ENCODE measurements at regions not wholly inside any gene's neighbourhood (a gene's known extent, or its start where the extent isn't known, plus 50 kb on each side); places are given as distances from the start of the nearest gene placed in this dataset.

DNA sequence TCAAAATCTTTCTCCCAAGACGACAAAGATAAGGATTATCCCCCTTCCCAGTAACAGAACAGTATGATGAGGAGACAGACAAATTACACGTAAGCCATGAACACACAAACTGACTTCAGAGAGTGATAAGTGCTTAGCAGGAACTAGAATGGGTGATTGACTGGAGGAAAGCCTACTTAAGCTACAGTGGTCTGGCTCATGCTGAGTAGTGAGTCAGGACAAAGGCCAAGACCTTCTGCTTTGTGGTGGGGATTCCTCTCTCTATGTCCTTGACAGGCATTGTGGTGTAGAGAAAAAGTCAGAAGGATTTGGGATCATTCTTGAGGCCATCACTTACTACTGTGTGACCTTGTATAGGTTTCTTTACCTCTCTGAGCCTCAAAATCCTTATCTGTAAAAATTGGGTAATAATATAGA, 381.9 kb upstream of the CCL2 start:
- no peak overlapping the region for H3K9ac ChIP-seq (ENCODE audit: low read depth in 1 of 2, low read length in 2 of 2)
- H3K27ac ChIP-seq (ENCODE audit: low read depth in 1 of 2, low read length in 2 of 2), result no peak overlapping the region
- TF ChIP-seq RAD21 (IDR thresholded peaks at IDR 0.05) (no peak), NR2F2 (IDR thresholded peaks at IDR 0.05) (no peak), SP1 (IDR thresholded peaks at IDR 0.05) (no peak), EGR1 (IDR thresholded peaks at IDR 0.05; ENCODE audit: low read depth in 2 of 2) (no peak), GABPA (IDR thresholded peaks at IDR 0.05 in 1 of 2, conservative IDR thresholded peaks at IDR 0.05 in 1 of 2) (no peak)
- TF ChIP-seq, protein P1, sequence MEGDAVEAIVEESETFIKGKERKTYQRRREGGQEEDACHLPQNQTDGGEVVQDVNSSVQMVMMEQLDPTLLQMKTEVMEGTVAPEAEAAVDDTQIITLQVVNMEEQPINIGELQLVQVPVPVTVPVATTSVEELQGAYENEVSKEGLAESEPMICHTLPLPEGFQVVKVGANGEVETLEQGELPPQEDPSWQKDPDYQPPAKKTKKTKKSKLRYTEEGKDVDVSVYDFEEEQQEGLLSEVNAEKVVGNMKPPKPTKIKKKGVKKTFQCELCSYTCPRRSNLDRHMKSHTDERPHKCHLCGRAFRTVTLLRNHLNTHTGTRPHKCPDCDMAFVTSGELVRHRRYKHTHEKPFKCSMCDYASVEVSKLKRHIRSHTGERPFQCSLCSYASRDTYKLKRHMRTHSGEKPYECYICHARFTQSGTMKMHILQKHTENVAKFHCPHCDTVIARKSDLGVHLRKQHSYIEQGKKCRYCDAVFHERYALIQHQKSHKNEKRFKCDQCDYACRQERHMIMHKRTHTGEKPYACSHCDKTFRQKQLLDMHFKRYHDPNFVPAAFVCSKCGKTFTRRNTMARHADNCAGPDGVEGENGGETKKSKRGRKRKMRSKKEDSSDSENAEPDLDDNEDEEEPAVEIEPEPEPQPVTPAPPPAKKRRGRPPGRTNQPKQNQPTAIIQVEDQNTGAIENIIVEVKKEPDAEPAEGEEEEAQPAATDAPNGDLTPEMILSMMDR (IDR thresholded peaks at IDR 0.05; ENCODE audit: low read depth, low read length, missing input control), result no peak
- no peaks in the 10 kb centered on the region for H3K9me3 ChIP-seq (ENCODE audit: control insufficient read depth in 4 of 4, low read length in 3 of 4)
- H3K4me3 ChIP-seq (ENCODE audit: low read depth in 1 of 3, low read length in 3 of 3), result no peak overlapping the region
- H3K4me1 ChIP-seq (ENCODE audit: control insufficient read depth in 4 of 4, insufficient read depth in 4 of 4, low read length in 3 of 4), result no peaks in the 10 kb centered on the region
- peaks cover 0 to 14% (median 2%) of the 10 kb centered on the region in 4 donors for H3K27me3 ChIP-seq (ENCODE audit: control insufficient read depth in 4 of 4, insufficient read depth in 4 of 4, low read length in 3 of 4)
- no peaks in the 10 kb centered on the region for H3K36me3 ChIP-seq (ENCODE audit: control insufficient read depth in 4 of 4, insufficient read depth in 3 of 4, low read depth in 1 of 4, low read length in 3 of 4)
- DNase-seq (ENCODE audit: low spot score), result no peak
- 58% methylated on average over 2 of the region's 2 CpGs for WGBS

DNA sequence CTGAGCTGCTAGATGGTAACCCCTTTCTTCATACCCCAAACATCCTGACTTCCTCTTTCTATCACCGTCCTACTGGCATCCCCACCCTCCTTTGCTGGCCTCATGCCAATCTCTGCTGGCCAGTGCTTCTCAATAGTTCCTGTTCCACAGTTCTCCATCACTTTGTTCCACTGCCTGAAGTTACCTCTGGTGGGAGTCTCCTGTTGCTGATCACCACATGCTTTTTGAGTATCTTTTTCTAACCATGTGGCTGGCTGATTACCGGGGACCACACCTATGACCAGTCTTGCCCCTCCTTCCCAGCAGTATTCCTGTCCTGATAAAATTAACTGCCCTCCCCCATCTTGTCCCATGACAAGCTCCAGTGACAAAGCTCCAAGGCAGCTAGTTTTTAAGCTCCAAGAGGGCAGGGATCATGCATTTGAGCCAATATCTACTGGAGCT, 380.4 kb upstream of the CCL2 start:
- Histone ChIP-seq H3K4me3 (ENCODE audit: low read depth in 1 of 3, low read length in 3 of 3) (no peak overlapping the region), H3K27ac (ENCODE audit: low read depth in 1 of 2, low read length in 2 of 2) (no peak overlapping the region), H3K27me3 (ENCODE audit: control insufficient read depth in 4 of 4, insufficient read depth in 4 of 4, low read length in 3 of 4) (peaks cover 0 to 14% (median 2%) of the 10 kb centered on the region in 4 donors), H3K9me3 (ENCODE audit: control insufficient read depth in 4 of 4, low read length in 3 of 4) (no peaks in the 10 kb centered on the region), H3K36me3 (ENCODE audit: control insufficient read depth in 4 of 4, insufficient read depth in 3 of 4, low read depth in 1 of 4, low read length in 3 of 4) (no peaks in the 10 kb centered on the region), H3K9ac (ENCODE audit: low read depth in 1 of 2, low read length in 2 of 2) (no peak overlapping the region), H3K4me1 (ENCODE audit: control insufficient read depth in 4 of 4, insufficient read depth in 4 of 4, low read length in 3 of 4) (no peaks in the 10 kb centered on the region)
- DNase-seq (ENCODE audit: low spot score), result peak; percentile 92
- TF ChIP-seq, protein P2, sequence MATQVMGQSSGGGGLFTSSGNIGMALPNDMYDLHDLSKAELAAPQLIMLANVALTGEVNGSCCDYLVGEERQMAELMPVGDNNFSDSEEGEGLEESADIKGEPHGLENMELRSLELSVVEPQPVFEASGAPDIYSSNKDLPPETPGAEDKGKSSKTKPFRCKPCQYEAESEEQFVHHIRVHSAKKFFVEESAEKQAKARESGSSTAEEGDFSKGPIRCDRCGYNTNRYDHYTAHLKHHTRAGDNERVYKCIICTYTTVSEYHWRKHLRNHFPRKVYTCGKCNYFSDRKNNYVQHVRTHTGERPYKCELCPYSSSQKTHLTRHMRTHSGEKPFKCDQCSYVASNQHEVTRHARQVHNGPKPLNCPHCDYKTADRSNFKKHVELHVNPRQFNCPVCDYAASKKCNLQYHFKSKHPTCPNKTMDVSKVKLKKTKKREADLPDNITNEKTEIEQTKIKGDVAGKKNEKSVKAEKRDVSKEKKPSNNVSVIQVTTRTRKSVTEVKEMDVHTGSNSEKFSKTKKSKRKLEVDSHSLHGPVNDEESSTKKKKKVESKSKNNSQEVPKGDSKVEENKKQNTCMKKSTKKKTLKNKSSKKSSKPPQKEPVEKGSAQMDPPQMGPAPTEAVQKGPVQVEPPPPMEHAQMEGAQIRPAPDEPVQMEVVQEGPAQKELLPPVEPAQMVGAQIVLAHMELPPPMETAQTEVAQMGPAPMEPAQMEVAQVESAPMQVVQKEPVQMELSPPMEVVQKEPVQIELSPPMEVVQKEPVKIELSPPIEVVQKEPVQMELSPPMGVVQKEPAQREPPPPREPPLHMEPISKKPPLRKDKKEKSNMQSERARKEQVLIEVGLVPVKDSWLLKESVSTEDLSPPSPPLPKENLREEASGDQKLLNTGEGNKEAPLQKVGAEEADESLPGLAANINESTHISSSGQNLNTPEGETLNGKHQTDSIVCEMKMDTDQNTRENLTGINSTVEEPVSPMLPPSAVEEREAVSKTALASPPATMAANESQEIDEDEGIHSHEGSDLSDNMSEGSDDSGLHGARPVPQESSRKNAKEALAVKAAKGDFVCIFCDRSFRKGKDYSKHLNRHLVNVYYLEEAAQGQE (IDR thresholded peaks at IDR 0.05), result no peak
- TF ChIP-seq RXRA (IDR thresholded peaks at IDR 0.05) (no peak), HNF4A (conservative IDR thresholded peaks at IDR 0.05) (no peak), HNF4G (IDR thresholded peaks at IDR 0.05) (no peak), JUND (IDR thresholded peaks at IDR 0.05) (no peak), EGR1 (IDR thresholded peaks at IDR 0.05; ENCODE audit: low read depth in 2 of 2) (no peak), RAD21 (IDR thresholded peaks at IDR 0.05) (no peak), FOXA1 (IDR thresholded peaks at IDR 0.05) (no peak), NR2F2 (IDR thresholded peaks at IDR 0.05) (no peak), SP1 (IDR thresholded peaks at IDR 0.05) (no peak)
- TF ChIP-seq, protein P3, sequence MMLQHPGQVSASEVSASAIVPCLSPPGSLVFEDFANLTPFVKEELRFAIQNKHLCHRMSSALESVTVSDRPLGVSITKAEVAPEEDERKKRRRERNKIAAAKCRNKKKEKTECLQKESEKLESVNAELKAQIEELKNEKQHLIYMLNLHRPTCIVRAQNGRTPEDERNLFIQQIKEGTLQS (IDR thresholded peaks at IDR 0.05), result no peak
- TF ChIP-seq, protein P4, sequence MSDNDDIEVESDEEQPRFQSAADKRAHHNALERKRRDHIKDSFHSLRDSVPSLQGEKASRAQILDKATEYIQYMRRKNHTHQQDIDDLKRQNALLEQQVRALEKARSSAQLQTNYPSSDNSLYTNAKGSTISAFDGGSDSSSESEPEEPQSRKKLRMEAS (IDR thresholded peaks at IDR 0.05), result no peak
- 69% methylated on average over 2 of the region's 2 CpGs for WGBS

Data from liver (tissue), 8 donors.